CD4-positive, alpha-beta T cell (primary cell): ENCODE measurements at regions not wholly inside any gene's neighbourhood (a gene's known extent, or its start where the extent isn't known, plus 50 kb on each side); places are given as distances from the start of the nearest gene placed in this dataset.

Experiments
- ATAC-seq: fragments of 200-7000 bp; cut with Tn5 transposase; one replicate; pipeline ENCODE4 v1.10.0; 2022; ENCODE audit warnings: mild to moderate bottlenecking; ENCODE audit not compliant: poor library complexity
- CTCF ChIA-PET: fragments of 350-600 bp; sonication (Branson Sonifier 250); formaldehyde crosslinking; loops from one replicate; lab custom pipeline; 2021; ENCODE audit warnings: antibody characterized with exemption, inconsistent platforms; lab: Charles Lee
- POLR2A ChIA-PET: fragments of 350-600 bp; sonication (Branson Sonifier 250); formaldehyde crosslinking; loops from one replicate; lab custom pipeline; 2021; ENCODE audit warnings: antibody characterized with exemption, inconsistent platforms; lab: Charles Lee
- DNase-seq, 14 experiments: peaks; one replicate each; pipeline ENCODE4 v3.0.0-alpha.2; 2013 to 2020; ENCODE audit warnings: mixed read lengths in 2 of 14
- H3K27ac ChIP-seq, 2 donors: one replicate each; pipeline versions ENCODE4 v1.5.1 to v1.7.0; 2013; ENCODE audit warnings: low read length in 2 of 2, low read depth in 1 of 2, mild to moderate bottlenecking in 1 of 2
- H3K27me3 ChIP-seq, 2 experiments: 1 replicate in 1 of 2; 2 replicates in 1 of 2; pipeline versions ENCODE4 v1.6.1 to v1.7.0; 2013; ENCODE audit warnings: low read length in 2 of 2, control low read depth in 1 of 2, mild to moderate bottlenecking in 1 of 2, moderate library complexity in 1 of 2; ENCODE audit not compliant: insufficient read depth in 2 of 2, control insufficient read depth in 1 of 2
- H3K36me3 ChIP-seq: one replicate; pipeline ENCODE4 v1.6.1; 2013; ENCODE audit warnings: low read length, control low read depth; ENCODE audit not compliant: insufficient read depth
- H3K4me1 ChIP-seq: one replicate; pipeline ENCODE4 v1.6.1; 2013; ENCODE audit warnings: low read length, control low read depth; ENCODE audit not compliant: insufficient read depth
- H3K4me3 ChIP-seq: one replicate; pipeline ENCODE4 v1.5.1; 2013; ENCODE audit warnings: mild to moderate bottlenecking, low read length, moderate library complexity
- H3K9me3 ChIP-seq, 2 experiments: 1 replicate in 1 of 2; 2 replicates in 1 of 2; pipeline versions ENCODE4 v1.6.1 to v1.7.0; 2013; ENCODE audit warnings: low read length in 2 of 2, mild to moderate bottlenecking in 2 of 2, control low read depth in 1 of 2, moderate library complexity in 1 of 2; ENCODE audit not compliant: control insufficient read depth in 1 of 2, insufficient read depth in 1 of 2
- H3K27ac Mint-ChIP-seq: one replicate; pipeline ENCODE4 v1.8.0; 2020; ENCODE audit warnings: mixed read lengths
- H3K27me3 Mint-ChIP-seq: one replicate; pipeline ENCODE4 v1.8.0; 2021; ENCODE audit warnings: mixed read lengths
- H3K36me3 Mint-ChIP-seq: one replicate; pipeline ENCODE4 v1.8.0; 2021; ENCODE audit warnings: low read depth, mixed read lengths
- H3K4me1 Mint-ChIP-seq: one replicate; pipeline ENCODE4 v1.8.0; 2021; ENCODE audit warnings: low read depth, mixed read lengths
- H3K4me3 Mint-ChIP-seq: one replicate; pipeline ENCODE4 v1.8.0; 2020; ENCODE audit warnings: mild to moderate bottlenecking, mixed read lengths
- H3K9me3 Mint-ChIP-seq: one replicate; pipeline ENCODE4 v1.8.0; 2020; ENCODE audit warnings: mixed read lengths
- CTCF ChIP-seq: fragments of 200-600 bp; IDR thresholded peaks from one replicate; pipeline ENCODE4 v1.8.0; 2022; ENCODE audit warnings: antibody characterized with exemption, mild to moderate bottlenecking
- intact Hi-C, 2 experiments: fragments of 100-400 bp; cut with DNase I in 1 of 2; cut with micrococcal nuclease in 1 of 2; formaldehyde crosslinking; loops; one replicate each; pipeline versions ENCODE4 v1.15.1 to v1.9.0; 2023 to 2025; cut with DNase I, micrococcal nuclease

- no peak overlapping the region for H3K27ac ChIP-seq
- CTCF ChIA-PET: no interaction called here
- TF ChIP-seq CTCF: no peak
These were observed 101.8 kb downstream of the MAT2B start for GRCh38 chr5:163607256-163607655.

GRCh38 chr5:163608621-163609020 lies 103.2 kb downstream of the MAT2B start:
- ChIA-PET CTCF (no interaction called here), POLR2A (no interaction called here)
- intact Hi-C loops: no loop called here
- Histone ChIP-seq H3K36me3 (no peaks in the 10 kb centered on the region), H3K9me3 (no peaks in the 10 kb centered on the region), H3K4me1 (no peaks in the 10 kb centered on the region), H3K27ac (no peak overlapping the region), H3K27me3 (no peaks in the 10 kb centered on the region), H3K4me3 (no peak overlapping the region)
- H3K4me3 Mint-ChIP-seq: no peak overlapping the region
- no peaks in the 10 kb centered on the region for H3K9me3 Mint-ChIP-seq
- no peaks in the 10 kb centered on the region for H3K4me1 Mint-ChIP-seq
- peaks cover 11% of the 10 kb centered on the region for H3K27me3 Mint-ChIP-seq
- no peak overlapping the region for H3K27ac Mint-ChIP-seq
- H3K36me3 Mint-ChIP-seq: no peaks in the 10 kb centered on the region
- DNase-seq (no peak), ATAC-seq (no peak)
- TF ChIP-seq CTCF: no peak

More at GRCh38 chr5:163607256-163607655, 101.8 kb downstream of the MAT2B start:
- Histone ChIP-seq H3K4me3 (no peak overlapping the region), H3K4me1 (no peaks in the 10 kb centered on the region), H3K27me3 (no peaks in the 10 kb centered on the region), H3K9me3 (peaks cover 0 to under 1% of the 10 kb centered on the region in 2 experiments), H3K36me3 (no peaks in the 10 kb centered on the region)
- ATAC-seq (no peak), DNase-seq (no peak)
- H3K27ac Mint-ChIP-seq: no peak overlapping the region
- H3K36me3 Mint-ChIP-seq: no peaks in the 10 kb centered on the region
- POLR2A ChIA-PET: no interaction called here
- no peak overlapping the region for H3K4me3 Mint-ChIP-seq
- H3K9me3 Mint-ChIP-seq: no peaks in the 10 kb centered on the region
- peaks cover 11% of the 10 kb centered on the region for H3K27me3 Mint-ChIP-seq
- intact Hi-C loops: no loop called here
- H3K4me1 Mint-ChIP-seq: no peaks in the 10 kb centered on the region

GRCh38 chr5:163609910-163610309 lies 104.5 kb downstream of the MAT2B start:
- no peaks in the 10 kb centered on the region for H3K36me3 Mint-ChIP-seq
- ATAC-seq: no peak
- H3K4me3 Mint-ChIP-seq: no peak overlapping the region
- peaks cover 11% of the 10 kb centered on the region for H3K27me3 Mint-ChIP-seq
- Histone ChIP-seq H3K4me3 (no peak overlapping the region), H3K27ac (no peak overlapping the region), H3K9me3 (no peaks in the 10 kb centered on the region), H3K4me1 (no peaks in the 10 kb centered on the region), H3K36me3 (no peaks in the 10 kb centered on the region), H3K27me3 (no peaks in the 10 kb centered on the region)
- intact Hi-C loops: no loop called here
- no peaks in the 10 kb centered on the region for H3K9me3 Mint-ChIP-seq
- no peaks in the 10 kb centered on the region for H3K4me1 Mint-ChIP-seq
- ChIA-PET CTCF (no interaction called here), POLR2A (no interaction called here)
- no peak for DNase-seq
- H3K27ac Mint-ChIP-seq: no peak overlapping the region
- TF ChIP-seq CTCF: no peak
